ENCODE measurements at regions not wholly inside any gene's neighbourhood (a gene's known extent, or its start where the extent isn't known, plus 50 kb on each side); places are given as distances from the start of the nearest gene placed in this dataset.

DNA sequence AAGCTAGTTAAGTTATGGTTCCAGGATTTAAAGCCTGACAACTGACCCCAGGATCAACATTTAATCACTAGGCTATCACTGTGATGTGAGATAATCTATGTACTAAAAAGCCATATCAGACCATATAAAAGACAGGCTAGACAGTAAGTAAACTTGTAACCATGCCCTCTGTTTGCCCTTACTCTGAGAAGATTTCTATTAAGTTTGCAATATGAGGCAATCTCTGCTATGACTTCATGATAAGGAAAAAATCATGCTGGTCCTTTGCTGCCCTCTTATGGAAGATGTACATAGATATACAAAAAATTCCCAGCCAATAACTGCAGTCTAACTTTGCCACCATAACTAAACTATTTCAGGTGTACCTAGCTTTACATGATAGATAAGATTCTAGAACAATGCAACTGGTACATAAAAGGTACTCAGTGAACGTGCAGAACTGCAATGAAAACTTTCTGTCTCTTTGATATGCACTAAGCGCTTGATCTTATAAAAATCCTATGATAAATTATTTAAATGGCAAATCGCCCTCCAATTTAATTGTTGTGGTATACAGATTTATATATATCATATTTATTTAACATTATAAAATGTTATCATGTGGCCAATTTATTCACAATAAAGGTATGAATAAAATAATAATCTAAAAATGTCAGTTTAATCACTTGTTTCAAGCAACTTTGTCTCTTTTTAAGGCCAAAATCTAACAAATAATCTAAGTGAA lies 70.5 kb downstream of the FAM217A start:
- Histone ChIP-seq H3K27me3 (ENCODE audit: insufficient read depth, low read length) (no peaks in the 10 kb centered on the region), H3K9me3 (ENCODE audit: low read length) (no peaks in the 10 kb centered on the region), H2AFZ (ENCODE audit: low read depth, low read length) (no peak overlapping the region), H3K36me3 (ENCODE audit: insufficient read depth, low read length) (peaks cover 17% of the 10 kb centered on the region), H3K4me3 (ENCODE audit: low read length) (no peak overlapping the region), H3K4me1 (ENCODE audit: insufficient read depth, low read length) (peaks cover 2% of the 10 kb centered on the region)

- Histone ChIP-seq H3K4me3 (ENCODE audit: low read length) (no peak overlapping the region), H2AFZ (ENCODE audit: low read depth, low read length) (no peak overlapping the region), H3K27me3 (ENCODE audit: insufficient read depth, low read length) (no peaks in the 10 kb centered on the region), H3K36me3 (ENCODE audit: insufficient read depth, low read length) (peaks cover 20% of the 10 kb centered on the region), H3K9me3 (ENCODE audit: low read length) (no peaks in the 10 kb centered on the region), H3K4me1 (ENCODE audit: insufficient read depth, low read length) (peaks cover 2% of the 10 kb centered on the region)
Measured at GRCh38 chr6:4009486-4009885, 69.5 kb downstream of the FAM217A start.

DNA sequence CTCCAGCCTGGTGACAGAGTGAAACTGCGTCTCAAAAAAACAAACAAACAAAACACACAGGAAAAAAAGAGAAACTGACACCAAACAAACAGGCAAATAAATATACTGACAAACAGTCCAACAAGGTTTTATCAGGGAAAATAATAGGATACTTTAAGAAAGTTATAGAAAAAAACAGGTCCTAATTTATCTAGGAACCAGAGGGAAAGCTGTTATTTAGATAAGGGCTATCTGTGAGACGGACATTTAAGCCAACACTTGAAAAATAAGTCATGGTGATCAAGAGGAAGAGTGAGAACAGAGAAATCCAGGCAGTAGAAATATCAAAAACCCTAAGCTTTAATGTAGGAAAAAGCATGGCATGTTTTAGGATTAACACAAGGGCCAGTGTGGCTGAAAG lies 68.9 kb downstream of the FAM217A start:
- H2AFZ ChIP-seq (ENCODE audit: low read depth, low read length): no peak overlapping the region
- H3K9me3 ChIP-seq (ENCODE audit: low read length): no peaks in the 10 kb centered on the region
- no peaks in the 10 kb centered on the region for H3K27me3 ChIP-seq (ENCODE audit: insufficient read depth, low read length)
- H3K36me3 ChIP-seq (ENCODE audit: insufficient read depth, low read length): peaks cover 23% of the 10 kb centered on the region
- peaks cover 2% of the 10 kb centered on the region for H3K4me1 ChIP-seq (ENCODE audit: insufficient read depth, low read length)
- no peak overlapping the region for H3K4me3 ChIP-seq (ENCODE audit: low read length)

- H2AFZ ChIP-seq (ENCODE audit: low read depth, low read length): no peak overlapping the region
- peaks cover 3% of the 10 kb centered on the region for H3K4me1 ChIP-seq (ENCODE audit: insufficient read depth, low read length)
- peaks cover 23% of the 10 kb centered on the region for H3K36me3 ChIP-seq (ENCODE audit: insufficient read depth, low read length)
- no peaks in the 10 kb centered on the region for H3K27me3 ChIP-seq (ENCODE audit: insufficient read depth, low read length)
- no peak overlapping the region for H3K4me3 ChIP-seq (ENCODE audit: low read length)
- no peaks in the 10 kb centered on the region for H3K9me3 ChIP-seq (ENCODE audit: low read length)
Measured at GRCh38 chr6:4010689-4011090, 68.2 kb downstream of the FAM217A start.

DNA sequence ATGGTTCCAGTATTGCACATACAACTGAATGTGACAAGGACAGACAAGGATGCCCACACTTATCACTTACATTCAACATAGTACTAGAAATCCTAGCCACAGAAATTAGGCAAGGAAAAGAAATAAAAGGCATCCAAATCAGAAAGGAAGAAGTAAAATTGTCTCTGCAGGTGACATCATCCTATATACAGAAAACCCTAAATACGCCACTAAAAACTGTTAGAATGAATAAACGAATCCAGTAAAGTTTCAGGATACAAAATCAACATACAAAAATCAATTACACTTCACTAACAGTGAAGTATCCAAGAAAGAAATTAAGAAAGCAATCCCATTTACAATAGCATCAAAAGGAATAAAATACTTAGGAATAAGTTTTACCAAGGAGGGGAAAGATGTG lies 66.1 kb downstream of the FAM217A start:
- Histone ChIP-seq H3K4me1 (ENCODE audit: insufficient read depth, low read length) (peaks cover 8% of the 10 kb centered on the region), H3K36me3 (ENCODE audit: insufficient read depth, low read length) (peaks cover 23% of the 10 kb centered on the region), H3K9me3 (ENCODE audit: low read length) (no peaks in the 10 kb centered on the region), H3K27me3 (ENCODE audit: insufficient read depth, low read length) (no peaks in the 10 kb centered on the region), H3K4me3 (ENCODE audit: low read length) (no peak overlapping the region), H2AFZ (ENCODE audit: low read depth, low read length) (no peak overlapping the region)

GRCh38 chr6:4017058-4017739 lies 61.7 kb downstream of the FAM217A start:
- H2AFZ ChIP-seq (ENCODE audit: low read depth, low read length): no peak overlapping the region
- H3K4me3 ChIP-seq (ENCODE audit: low read length): peak overlapping the region; percentile 85
- no peaks in the 10 kb centered on the region for H3K9me3 ChIP-seq (ENCODE audit: low read length)
- H3K27me3 ChIP-seq (ENCODE audit: insufficient read depth, low read length): no peaks in the 10 kb centered on the region
- peaks cover 15% of the 10 kb centered on the region for H3K36me3 ChIP-seq (ENCODE audit: insufficient read depth, low read length)
- peaks cover 19% of the 10 kb centered on the region for H3K4me1 ChIP-seq (ENCODE audit: insufficient read depth, low read length)

DNA sequence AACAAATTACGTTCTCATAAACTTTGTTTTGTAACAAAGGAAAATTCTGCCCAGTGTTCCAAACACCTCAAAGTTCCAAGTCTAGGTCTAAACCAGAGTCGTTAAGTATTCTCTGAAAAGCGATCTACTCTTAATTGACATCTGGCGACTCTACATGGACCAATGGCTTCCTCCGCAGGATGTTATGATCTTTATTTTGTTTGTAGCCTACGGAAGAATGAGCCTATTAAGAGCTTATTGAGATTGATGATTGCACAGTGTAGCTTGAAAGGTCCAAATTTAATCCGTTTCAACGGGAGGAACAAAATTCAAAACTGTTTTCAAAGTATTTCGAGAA lies 61.1 kb downstream of the FAM217A start:
- no peaks in the 10 kb centered on the region for H3K9me3 ChIP-seq (ENCODE audit: low read length)
- peaks cover 12% of the 10 kb centered on the region for H3K36me3 ChIP-seq (ENCODE audit: insufficient read depth, low read length)
- peak overlapping the region; percentile 18 for H2AFZ ChIP-seq (ENCODE audit: low read depth, low read length)
- H3K4me1 ChIP-seq (ENCODE audit: insufficient read depth, low read length): peaks cover 23% of the 10 kb centered on the region
- H3K27me3 ChIP-seq (ENCODE audit: insufficient read depth, low read length): no peaks in the 10 kb centered on the region
- H3K4me3 ChIP-seq (ENCODE audit: low read length): peak overlapping the region; percentile 85

DNA sequence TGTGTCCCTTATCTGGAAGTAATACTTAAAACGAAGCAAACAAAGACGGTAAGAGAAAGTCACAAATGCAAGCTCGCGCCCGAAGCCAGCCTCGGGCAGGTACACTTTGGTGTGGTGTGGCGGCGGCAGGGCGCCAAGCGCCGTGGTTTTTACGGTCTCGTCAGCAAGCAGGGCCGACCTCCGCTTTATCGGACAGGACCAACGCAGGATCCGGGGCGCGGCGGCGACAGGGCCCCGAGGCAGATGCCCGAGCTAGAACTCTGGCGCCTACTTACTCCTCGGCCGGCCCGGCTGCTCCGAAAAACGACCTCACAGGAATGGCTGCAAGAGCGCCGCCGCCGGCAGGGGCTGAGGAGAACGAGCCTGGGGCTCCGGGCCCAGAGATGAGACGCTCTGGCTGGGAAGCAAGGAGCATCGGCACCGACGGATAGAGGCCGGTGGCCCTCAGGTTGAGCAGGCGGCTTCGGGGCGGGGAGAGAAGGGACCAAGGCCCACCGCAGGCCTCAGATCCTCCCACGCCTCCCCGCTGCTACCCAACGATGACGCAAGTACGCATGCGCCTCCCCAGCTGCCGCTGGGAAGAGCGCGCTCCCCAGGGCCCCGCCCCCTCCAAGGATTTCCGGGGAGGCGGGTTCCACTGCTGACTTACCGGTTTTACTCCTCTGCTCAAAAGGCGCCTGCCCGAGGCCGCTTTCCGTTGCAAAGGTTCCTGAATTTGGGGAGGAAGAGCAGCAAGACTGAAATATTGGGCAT lies 60.6 kb downstream of the FAM217A start:
- peaks cover 12% of the 10 kb centered on the region for H3K36me3 ChIP-seq (ENCODE audit: insufficient read depth, low read length)
- peak overlapping the region; percentile 85 for H3K4me3 ChIP-seq (ENCODE audit: low read length)
- H3K27me3 ChIP-seq (ENCODE audit: insufficient read depth, low read length): no peaks in the 10 kb centered on the region
- H2AFZ ChIP-seq (ENCODE audit: low read depth, low read length): peak overlapping the region; percentile 20
- peaks cover 27% of the 10 kb centered on the region for H3K4me1 ChIP-seq (ENCODE audit: insufficient read depth, low read length)
- no peaks in the 10 kb centered on the region for H3K9me3 ChIP-seq (ENCODE audit: low read length)
